ENCODE measurements at regions not wholly inside any gene's neighbourhood (a gene's known extent, or its start where the extent isn't known, plus 50 kb on each side); places are given as distances from the start of the nearest gene placed in this dataset.
A peak's percentile ranks its signal among the peaks of the same experiment; 100 is the strongest.

GRCh38 chr18:7488571-7488970 lies 78.5 kb upstream of the PTPRM start:
- Histone ChIP-seq H3K27ac (no peak overlapping the region), H3K27me3 (no peaks in the 10 kb centered on the region), H3K36me3 (no peaks in the 10 kb centered on the region), H3K4me1 (no peaks in the 10 kb centered on the region), H3K4me3 (no peak overlapping the region), H3K9me3 (no peaks in the 10 kb centered on the region)
- TF ChIP-seq CTCF (IDR thresholded peaks at IDR 0.05): no peak
- no peak for FAIRE-seq
- peak; percentile 52 to 75 (median 72) for ATAC-seq
- intact Hi-C loops (cut with DNase I): no loop called here
- WGBS, 2 donors: 24 to 41% methylated on average over 4 of the region's 4 CpGs
- DNase-seq: peak in 1 of 6 donors; percentile 11

DNA sequence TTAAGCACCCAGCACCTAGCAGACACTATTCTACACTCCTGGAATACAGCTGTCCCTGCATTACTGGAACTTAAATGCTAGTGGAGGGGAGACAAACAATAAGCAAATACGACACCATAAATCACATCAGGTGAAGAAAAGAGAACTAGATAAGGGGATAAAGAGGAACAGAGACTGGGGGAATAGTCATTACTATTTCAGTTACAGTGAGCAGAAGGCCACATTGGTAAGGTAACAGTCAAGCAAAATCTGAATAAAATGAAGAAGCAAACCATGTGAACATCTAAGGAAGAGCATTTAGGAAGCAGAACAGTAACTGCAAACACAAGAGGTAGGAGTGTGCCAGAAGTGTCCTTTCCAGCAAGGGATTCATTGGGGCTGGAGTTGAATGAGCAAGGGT lies 77.0 kb upstream of the PTPRM start:
- H3K27ac ChIP-seq: no peak overlapping the region
- no peaks in the 10 kb centered on the region for H3K36me3 ChIP-seq
- TF ChIP-seq CTCF (IDR thresholded peaks at IDR 0.05): no peak
- no peak for FAIRE-seq
- WGBS, 2 donors: 87 to 89% methylated on average over 1 of the region's 1 CpG
- no peak for ATAC-seq
- no peaks in the 10 kb centered on the region for H3K9me3 ChIP-seq
- H3K4me3 ChIP-seq: no peak overlapping the region
- intact Hi-C loops (cut with DNase I): no loop called here
- H3K27me3 ChIP-seq: no peaks in the 10 kb centered on the region
- DNase-seq: no peak
- H3K4me1 ChIP-seq: no peaks in the 10 kb centered on the region

- no peak for TF ChIP-seq CTCF (IDR thresholded peaks at IDR 0.05)
- Histone ChIP-seq H3K36me3 (no peaks in the 10 kb centered on the region), H3K27ac (no peak overlapping the region), H3K4me3 (no peak overlapping the region), H3K9me3 (no peaks in the 10 kb centered on the region), H3K4me1 (no peaks in the 10 kb centered on the region), H3K27me3 (no peaks in the 10 kb centered on the region)
- 56 to 64% methylated on average over 3 of the region's 3 CpGs for WGBS, 2 donors
- no peak for FAIRE-seq
- DNase-seq: no peak
- intact Hi-C loops (cut with DNase I): no loop called here
- no peak for ATAC-seq
Observed at GRCh38 chr18:7492385-7492784, 74.7 kb upstream of the PTPRM start.

- H3K4me3 ChIP-seq: no peak overlapping the region
- H3K36me3 ChIP-seq: no peaks in the 10 kb centered on the region
- FAIRE-seq: no peak
- intact Hi-C loops (cut with DNase I): no loop called here
- no peaks in the 10 kb centered on the region for H3K27me3 ChIP-seq
- H3K9me3 ChIP-seq: no peaks in the 10 kb centered on the region
- ATAC-seq: no peak
- TF ChIP-seq CTCF (IDR thresholded peaks at IDR 0.05): no peak
- no peak for DNase-seq
- no peak overlapping the region for H3K27ac ChIP-seq
- no peaks in the 10 kb centered on the region for H3K4me1 ChIP-seq
Observed at GRCh38 chr18:7497081-7497480, 70.0 kb upstream of the PTPRM start.

- no peak for FAIRE-seq
- Histone ChIP-seq H3K4me3 (no peak overlapping the region), H3K36me3 (no peaks in the 10 kb centered on the region), H3K9me3 (no peaks in the 10 kb centered on the region), H3K27me3 (no peaks in the 10 kb centered on the region), H3K27ac (no peak overlapping the region), H3K4me1 (no peaks in the 10 kb centered on the region)
- intact Hi-C loops (cut with DNase I): no loop called here
- no peak for TF ChIP-seq CTCF (IDR thresholded peaks at IDR 0.05)
- ATAC-seq: no peak
- 80 to 92% methylated on average over 4 of the region's 4 CpGs for whole genome bisulfite sequencing, 2 donors
- no peak for DNase-seq
Observed at GRCh38 chr18:7511106-7511505, 56.0 kb upstream of the PTPRM start.
